ENCODE measurements at regions not wholly inside any gene's neighbourhood (a gene's known extent, or its start where the extent isn't known, plus 50 kb on each side); places are given as distances from the start of the nearest gene placed in this dataset.

GRCh38 chr2:41710944-41711343, 336.9 kb upstream of the PKDCC start:
- peaks cover 0 to 10% (median 2%) of the 10 kb centered on the region in 9 donors for H3K4me1 ChIP-seq
- DNase-seq (no peak), ATAC-seq (no peak)
- TF ChIP-seq CTCF (IDR thresholded peaks at IDR 0.05): no peak
- 88 to 89% methylated on average over 3 of the region's 3 CpGs for WGBS, 2 donors
- H3K36me3 ChIP-seq: no peaks in the 10 kb centered on the region
- no peaks in the 10 kb centered on the region for H3K9me3 ChIP-seq
- H3K27ac ChIP-seq: no peak overlapping the region
- intact Hi-C loops (cut with DNase I): no loop called here
- H3K4me3 ChIP-seq: no peak overlapping the region
- H3K27me3 ChIP-seq: no peaks in the 10 kb centered on the region

GRCh38 chr2:41711736-41712135, 336.1 kb upstream of the PKDCC start:
- ATAC-seq (no peak), DNase-seq (no peak)
- 89 to 97% methylated on average over 2 of the region's 2 CpGs for WGBS, 2 donors
- Histone ChIP-seq H3K36me3 (no peaks in the 10 kb centered on the region), H3K27ac (no peak overlapping the region), H3K4me1 (peaks cover 0 to 12% (median 0%) of the 10 kb centered on the region in 9 donors), H3K9me3 (no peaks in the 10 kb centered on the region), H3K27me3 (no peaks in the 10 kb centered on the region), H3K4me3 (no peak overlapping the region)
- intact Hi-C loops (cut with DNase I): no loop called here
- TF ChIP-seq CTCF (IDR thresholded peaks at IDR 0.05): no peak

GRCh38 chr2:41716497-41716896, 331.3 kb upstream of the PKDCC start:
- no peaks in the 10 kb centered on the region for H3K36me3 ChIP-seq
- intact Hi-C loops (cut with DNase I): no loop called here
- no peaks in the 10 kb centered on the region for H3K9me3 ChIP-seq
- TF ChIP-seq CTCF (IDR thresholded peaks at IDR 0.05): no peak
- DNase-seq (no peak), ATAC-seq (no peak)
- peaks cover 0 to 30% (median 0%) of the 10 kb centered on the region in 9 donors for H3K4me1 ChIP-seq
- H3K4me3 ChIP-seq: no peak overlapping the region
- WGBS, 2 donors: 92 to 93% methylated on average over 5 of the region's 5 CpGs
- no peaks in the 10 kb centered on the region for H3K27me3 ChIP-seq
- peak overlapping the region in 1 of 10 donors; percentile 60 for H3K27ac ChIP-seq

- H3K27me3 ChIP-seq: no peaks in the 10 kb centered on the region
- H3K27ac ChIP-seq: no peak overlapping the region
- intact Hi-C loops (cut with DNase I): no loop called here
- no peak for TF ChIP-seq CTCF (IDR thresholded peaks at IDR 0.05)
- no peaks in the 10 kb centered on the region for H3K36me3 ChIP-seq
- DNase-seq (no peak), ATAC-seq (no peak)
- no peaks in the 10 kb centered on the region for H3K9me3 ChIP-seq
- H3K4me3 ChIP-seq: no peak overlapping the region
- 92 to 94% methylated on average over 1 of the region's 1 CpG for WGBS, 2 donors
- H3K4me1 ChIP-seq: peaks cover 0 to 30% (median under 1%) of the 10 kb centered on the region in 9 donors
Measured at GRCh38 chr2:41717839-41718238, 330.0 kb upstream of the PKDCC start.

All from heart right ventricle (tissue), 16 donors.